SU-DHL-6 (cell line): ENCODE measurements at regions not wholly inside any gene's neighbourhood (a gene's known extent, or its start where the extent isn't known, plus 50 kb on each side); places are given as distances from the start of the nearest gene placed in this dataset.
"Not testable (repeated sequence)": the region's sequence is repeated elsewhere in the genome, so short reads cannot be mapped to it uniquely, and the experiment has no call there.

ENCODE experiments used
- H2AFZ ChIP-seq: fragments of 200-600 bp; sonication (generic); 2 replicates; pipeline ENCODE4 v1.6.1; 2014; ENCODE audit warnings: low read depth, mild to moderate bottlenecking, moderate library complexity, mixed read lengths, antibody characterized with exemption, low read length; ENCODE audit not compliant: severe bottlenecking
- H3F3A ChIP-seq: fragments of 200-600 bp; shearing (Covaris generic); 2 replicates; pipeline ENCODE4 v1.6.0; 2016; ENCODE audit warnings: antibody characterized with exemption, mild to moderate bottlenecking; ENCODE audit not compliant: insufficient read depth
- H3K27ac ChIP-seq: fragments of 200-600 bp; sonication (generic); 2 replicates; pipeline ENCODE4 v1.5.1; 2016; ENCODE audit warnings: low read depth, mild to moderate bottlenecking, low read length, moderate library complexity, mixed read lengths
- H3K27me3 ChIP-seq: fragments of 200-600 bp; sonication (generic), shearing (Covaris generic); 2 replicates; pipeline ENCODE4 v1.6.0; 2014; ENCODE audit warnings: mild to moderate bottlenecking, low read length
- H3K36me3 ChIP-seq: fragments of 200-600 bp; sonication (generic); 2 replicates; pipeline ENCODE4 v1.6.1; 2014; ENCODE audit warnings: mild to moderate bottlenecking, low read length, mixed read lengths
- H3K4me2 ChIP-seq: fragments of 300-600, 200-600 bp; shearing (Covaris generic), sonication (generic); 2 replicates; pipeline ENCODE4 v1.6.0; 2014; ENCODE audit warnings: low read length, low read depth, mild to moderate bottlenecking; ENCODE audit not compliant: poor library complexity, severe bottlenecking
- H3K4me3 ChIP-seq: fragments of 200-600 bp; sonication (generic); 2 replicates; pipeline ENCODE4 v1.5.1; 2014; ENCODE audit warnings: antibody characterized with exemption, low read length, mild to moderate bottlenecking, mixed read lengths; ENCODE audit not compliant: insufficient read depth, poor library complexity, severe bottlenecking
- H3K79me2 ChIP-seq: fragments of 200-600 bp; sonication (generic); 2 replicates; pipeline ENCODE4 v1.6.1; 2014; ENCODE audit warnings: mild to moderate bottlenecking, low read length, moderate library complexity; ENCODE audit not compliant: insufficient read depth
- H3K9ac ChIP-seq: fragments of 200-600 bp; sonication (generic); 2 replicates; pipeline ENCODE4 v1.7.0; 2014; ENCODE audit warnings: mild to moderate bottlenecking, low read length
- H3K9me2 ChIP-seq: fragments of 200-600 bp; sonication (generic); replicated peaks from 2 replicates; pipeline ENCODE4 v1.6.1; 2014; ENCODE audit warnings: low read length; ENCODE audit not compliant: insufficient read depth
- H3K9me3 ChIP-seq: fragments of 200-600 bp; sonication (generic); 2 replicates; pipeline ENCODE4 v1.6.1; 2014; ENCODE audit warnings: low read length, mixed read lengths; ENCODE audit not compliant: insufficient read depth
- H4K20me1 ChIP-seq: fragments of 200-600 bp; sonication (generic); 2 replicates; pipeline ENCODE4 v1.6.1; 2014; ENCODE audit warnings: low read depth, mild to moderate bottlenecking, antibody characterized with exemption, low read length, moderate library complexity, mixed read lengths
- EZH2phosphoT487 ChIP-seq: fragments of 200-600 bp; sonication (generic), shearing (Covaris generic); conservative IDR thresholded peaks from 2 replicates; pipeline ENCODE4 v1.6.1; 2018; ENCODE audit warnings: mild to moderate bottlenecking, antibody characterized with exemption, low read length, moderate library complexity, mixed read lengths
- TF ChIP-seq, protein P1 (sequence below): fragments of 200-600 bp; sonication (generic); IDR thresholded peaks from one replicate; pipeline ENCODE4 v1.5.1; 2017; ENCODE audit warnings: antibody characterized with exemption, mild to moderate bottlenecking, low read length, moderate library complexity; ENCODE audit not compliant: insufficient read depth, poor library complexity, severe bottlenecking

- no peaks in the 10 kb centered on the region for H3K27me3 ChIP-seq
- no peak overlapping the region for H3K27ac ChIP-seq
- no peak overlapping the region for H3K9ac ChIP-seq
- no peak overlapping the region for H2AFZ ChIP-seq
- H3K9me3 ChIP-seq, result no peaks in the 10 kb centered on the region
- H3K79me2 ChIP-seq, result no peaks in the 10 kb centered on the region
- H3K4me3 ChIP-seq, result no peak overlapping the region
- no peak for TF ChIP-seq EZH2phosphoT487
- TF ChIP-seq, protein P1, sequence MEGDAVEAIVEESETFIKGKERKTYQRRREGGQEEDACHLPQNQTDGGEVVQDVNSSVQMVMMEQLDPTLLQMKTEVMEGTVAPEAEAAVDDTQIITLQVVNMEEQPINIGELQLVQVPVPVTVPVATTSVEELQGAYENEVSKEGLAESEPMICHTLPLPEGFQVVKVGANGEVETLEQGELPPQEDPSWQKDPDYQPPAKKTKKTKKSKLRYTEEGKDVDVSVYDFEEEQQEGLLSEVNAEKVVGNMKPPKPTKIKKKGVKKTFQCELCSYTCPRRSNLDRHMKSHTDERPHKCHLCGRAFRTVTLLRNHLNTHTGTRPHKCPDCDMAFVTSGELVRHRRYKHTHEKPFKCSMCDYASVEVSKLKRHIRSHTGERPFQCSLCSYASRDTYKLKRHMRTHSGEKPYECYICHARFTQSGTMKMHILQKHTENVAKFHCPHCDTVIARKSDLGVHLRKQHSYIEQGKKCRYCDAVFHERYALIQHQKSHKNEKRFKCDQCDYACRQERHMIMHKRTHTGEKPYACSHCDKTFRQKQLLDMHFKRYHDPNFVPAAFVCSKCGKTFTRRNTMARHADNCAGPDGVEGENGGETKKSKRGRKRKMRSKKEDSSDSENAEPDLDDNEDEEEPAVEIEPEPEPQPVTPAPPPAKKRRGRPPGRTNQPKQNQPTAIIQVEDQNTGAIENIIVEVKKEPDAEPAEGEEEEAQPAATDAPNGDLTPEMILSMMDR, result no peak
- H3F3A ChIP-seq, result no peaks in the 10 kb centered on the region
- H4K20me1 ChIP-seq, result no peaks in the 10 kb centered on the region
- H3K4me2 ChIP-seq, result no peak overlapping the region
- no peaks in the 10 kb centered on the region for H3K36me3 ChIP-seq
- no peaks in the 10 kb centered on the region for H3K9me2 ChIP-seq
These were observed 214.9 kb downstream of the CXXC4 start for GRCh38 chr4:104279744-104280143.

DNA sequence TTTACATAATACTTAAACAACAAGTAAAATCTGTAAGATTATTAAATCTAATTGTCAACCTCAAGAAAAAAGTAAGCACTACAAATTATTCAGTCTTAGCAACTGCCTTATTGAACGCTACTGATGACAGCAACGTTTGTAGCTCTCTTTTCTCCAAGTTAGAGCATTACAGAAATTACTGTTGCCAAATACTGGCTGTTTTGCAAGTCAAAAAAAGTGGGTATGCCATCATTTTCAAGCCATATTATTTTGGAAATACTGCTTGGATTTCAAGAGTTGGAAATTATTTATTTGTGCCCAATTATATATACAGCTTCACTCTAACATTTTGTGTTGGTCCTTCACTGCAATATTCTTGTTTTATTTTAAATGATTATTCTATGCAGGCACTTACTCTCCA, 221.7 kb downstream of the CXXC4 start:
- Histone ChIP-seq H2AFZ (no peak overlapping the region), H3K36me3 (no peaks in the 10 kb centered on the region), H3K27me3 (no peaks in the 10 kb centered on the region), H3K4me2 (no peak overlapping the region), H3K9me2 (no peaks in the 10 kb centered on the region), H3K79me2 (no peaks in the 10 kb centered on the region), H4K20me1 (no peaks in the 10 kb centered on the region), H3K9ac (no peak overlapping the region), H3F3A (no peaks in the 10 kb centered on the region), H3K27ac (no peak overlapping the region), H3K9me3 (no peaks in the 10 kb centered on the region), H3K4me3 (no peak overlapping the region)
- TF ChIP-seq EZH2phosphoT487, result no peak
- TF ChIP-seq, protein P1, result no peak

- H3K79me2 ChIP-seq, H3K9me2 ChIP-seq, H2AFZ ChIP-seq, H3K36me3 ChIP-seq, H3K27ac ChIP-seq, H4K20me1 ChIP-seq, H3K9ac ChIP-seq, H3K4me2 ChIP-seq, H3F3A ChIP-seq, H3K27me3 ChIP-seq, H3K4me3 ChIP-seq, H3K9me3 ChIP-seq: not testable (repeated sequence)
These were observed 225.1 kb downstream of the CXXC4 start for GRCh38 chr4:104269603-104270002.

GRCh38 chr4:104263100-104263499, 231.6 kb downstream of the CXXC4 start:
- no peak overlapping the region for H2AFZ ChIP-seq
- TF ChIP-seq, protein P1, result no peak
- no peak for TF ChIP-seq EZH2phosphoT487
- no peaks in the 10 kb centered on the region for H3K9me3 ChIP-seq
- H3K79me2 ChIP-seq, result no peaks in the 10 kb centered on the region
- H3K27me3 ChIP-seq, result no peaks in the 10 kb centered on the region
- no peaks in the 10 kb centered on the region for H3K36me3 ChIP-seq
- no peaks in the 10 kb centered on the region for H4K20me1 ChIP-seq
- H3K9ac ChIP-seq, result no peak overlapping the region
- no peak overlapping the region for H3K4me3 ChIP-seq
- no peak overlapping the region for H3K27ac ChIP-seq
- H3F3A ChIP-seq, result no peaks in the 10 kb centered on the region
- H3K4me2 ChIP-seq, result no peak overlapping the region
- H3K9me2 ChIP-seq, result no peaks in the 10 kb centered on the region
